Astrocyte of the cerebellum (primary cell): ENCODE measurements at regions not wholly inside any gene's neighbourhood (a gene's known extent, or its start where the extent isn't known, plus 50 kb on each side); places are given as distances from the start of the nearest gene placed in this dataset.
"Not testable (repeated sequence)": the region's sequence is repeated elsewhere in the genome, so short reads cannot be mapped to it uniquely, and the experiment has no call there.

ENCODE experiments used
- DNase-seq: peaks from one replicate; pipeline ENCODE4 v3.0.0-alpha.2; 2011; ENCODE audit warnings: low read depth
- H3K4me3 ChIP-seq: 2 replicates; pipeline ENCODE4 v1.5.1; 2011; ENCODE audit warnings: mild to moderate bottlenecking, low read depth, low read length, moderate library complexity
- CTCF ChIP-seq: IDR thresholded peaks from 2 replicates; pipeline ENCODE4 v1.5.1; 2012; ENCODE audit warnings: low read length, low read depth, moderate library complexity, mild to moderate bottlenecking; ENCODE audit errors: missing control alignments
- in situ Hi-C: cut with HindIII; loops from 2 replicates; pipeline ENCODE4 v1.10.0; 2017; ENCODE audit warnings: low sequenced_read_pairs

- no peak overlapping the region for H3K4me3 ChIP-seq
- no peak for TF ChIP-seq CTCF
- no peak for DNase-seq
- in situ Hi-C loops: loop anchor here (25.0 kb wide), 1 partner anchor 110 kb away; no protein-coding TSS in a partner anchor
Observed at GRCh38 chr5:36402512-36402906, 100.8 kb upstream of the RANBP3L start.

- no peak for TF ChIP-seq CTCF
- DNase-seq: peak; percentile 74
- H3K4me3 ChIP-seq: no peak overlapping the region
- in situ Hi-C loops: loop anchor here (25.0 kb wide), 1 partner anchor 109 kb away; no protein-coding TSS in a partner anchor
Observed at GRCh38 chr5:36403632-36404311, 102.1 kb upstream of the RANBP3L start.

GRCh38 chr5:36406023-36406422, 104.3 kb upstream of the RANBP3L start:
- no peak for DNase-seq
- H3K4me3 ChIP-seq: no peak overlapping the region
- TF ChIP-seq CTCF: no peak
- in situ Hi-C loops: loop anchor here (25.0 kb wide), 1 partner anchor 106 kb away; no protein-coding TSS in a partner anchor

GRCh38 chr5:36407396-36407795, 105.7 kb upstream of the RANBP3L start:
- in situ Hi-C loops: loop anchor here (25.0 kb wide), 1 partner anchor 105 kb away; no protein-coding TSS in a partner anchor
- no peak overlapping the region for H3K4me3 ChIP-seq
- no peak for TF ChIP-seq CTCF
- DNase-seq: no peak

GRCh38 chr5:36409711-36410110, 108.0 kb upstream of the RANBP3L start:
- H3K4me3 ChIP-seq, DNase-seq: not testable (repeated sequence)
- in situ Hi-C loops: loop anchor here (25.0 kb wide), 1 partner anchor 103 kb away; no protein-coding TSS in a partner anchor

GRCh38 chr5:36410672-36411071, 109.0 kb upstream of the RANBP3L start:
- DNase-seq, H3K4me3 ChIP-seq: not testable (repeated sequence)
- in situ Hi-C loops: loop anchor here (25.0 kb wide), 1 partner anchor 102 kb away; no protein-coding TSS in a partner anchor

GRCh38 chr5:36414869-36415282, 113.2 kb upstream of the RANBP3L start:
- peak; percentile 37 for TF ChIP-seq CTCF
- DNase-seq: peak; percentile 61
- in situ Hi-C loops: loop anchor here (5.0 to 25.0 kb wide), 2 partner anchors 97 to 282 kb away; no protein-coding TSS in a partner anchor
- H3K4me3 ChIP-seq: no peak overlapping the region
